ENCODE measurements at regions not wholly inside any gene's neighbourhood (a gene's known extent, or its start where the extent isn't known, plus 50 kb on each side); places are given as distances from the start of the nearest gene placed in this dataset.

- Histone ChIP-seq H3K4me2 (no peak overlapping the region), H3K27me3 (ENCODE audit: insufficient read depth, low read depth) (no peaks in the 10 kb centered on the region), H3K27ac (no peak overlapping the region), H4K20me1 (ENCODE audit: insufficient read depth) (no peaks in the 10 kb centered on the region), H2AFZ (no peak overlapping the region), H3F3A (ENCODE audit: insufficient read depth, low read depth) (no peaks in the 10 kb centered on the region), H3K4me3 (no peak overlapping the region), H3K9me2 (ENCODE audit: insufficient read depth) (no peaks in the 10 kb centered on the region), H3K9me3 (ENCODE audit: insufficient read depth, low read depth) (no peaks in the 10 kb centered on the region; the same call in 1 of the 2 replicates), H3K36me3 (ENCODE audit: low read depth) (peaks cover 20% of the 10 kb centered on the region), H3K4me1 (replicated peaks; ENCODE audit: insufficient read depth) (no peaks in the 10 kb centered on the region), H3K79me2 (ENCODE audit: low read depth) (peaks cover 53% of the 10 kb centered on the region)
- no peak for DNase-seq
- ChIA-PET CTCF (no interaction called here), POLR2A (ENCODE audit: unreplicated experiment) (no interaction called here)
- intact Hi-C loops (cut with micrococcal nuclease; ENCODE audit: unreplicated experiment), result no loop called here
- no TSS peak for BruUV-seq (replicated peaks)
- TF ChIP-seq, protein P1, sequence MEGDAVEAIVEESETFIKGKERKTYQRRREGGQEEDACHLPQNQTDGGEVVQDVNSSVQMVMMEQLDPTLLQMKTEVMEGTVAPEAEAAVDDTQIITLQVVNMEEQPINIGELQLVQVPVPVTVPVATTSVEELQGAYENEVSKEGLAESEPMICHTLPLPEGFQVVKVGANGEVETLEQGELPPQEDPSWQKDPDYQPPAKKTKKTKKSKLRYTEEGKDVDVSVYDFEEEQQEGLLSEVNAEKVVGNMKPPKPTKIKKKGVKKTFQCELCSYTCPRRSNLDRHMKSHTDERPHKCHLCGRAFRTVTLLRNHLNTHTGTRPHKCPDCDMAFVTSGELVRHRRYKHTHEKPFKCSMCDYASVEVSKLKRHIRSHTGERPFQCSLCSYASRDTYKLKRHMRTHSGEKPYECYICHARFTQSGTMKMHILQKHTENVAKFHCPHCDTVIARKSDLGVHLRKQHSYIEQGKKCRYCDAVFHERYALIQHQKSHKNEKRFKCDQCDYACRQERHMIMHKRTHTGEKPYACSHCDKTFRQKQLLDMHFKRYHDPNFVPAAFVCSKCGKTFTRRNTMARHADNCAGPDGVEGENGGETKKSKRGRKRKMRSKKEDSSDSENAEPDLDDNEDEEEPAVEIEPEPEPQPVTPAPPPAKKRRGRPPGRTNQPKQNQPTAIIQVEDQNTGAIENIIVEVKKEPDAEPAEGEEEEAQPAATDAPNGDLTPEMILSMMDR (conservative IDR thresholded peaks at IDR 0.05), result no peak
- TF ChIP-seq EZH2 (IDR thresholded peaks at IDR 0.05; ENCODE audit: low read depth), result no peak
Observed at GRCh38 chr4:157810137-157810774, 362.6 kb downstream of the GASK1B start.

DNA sequence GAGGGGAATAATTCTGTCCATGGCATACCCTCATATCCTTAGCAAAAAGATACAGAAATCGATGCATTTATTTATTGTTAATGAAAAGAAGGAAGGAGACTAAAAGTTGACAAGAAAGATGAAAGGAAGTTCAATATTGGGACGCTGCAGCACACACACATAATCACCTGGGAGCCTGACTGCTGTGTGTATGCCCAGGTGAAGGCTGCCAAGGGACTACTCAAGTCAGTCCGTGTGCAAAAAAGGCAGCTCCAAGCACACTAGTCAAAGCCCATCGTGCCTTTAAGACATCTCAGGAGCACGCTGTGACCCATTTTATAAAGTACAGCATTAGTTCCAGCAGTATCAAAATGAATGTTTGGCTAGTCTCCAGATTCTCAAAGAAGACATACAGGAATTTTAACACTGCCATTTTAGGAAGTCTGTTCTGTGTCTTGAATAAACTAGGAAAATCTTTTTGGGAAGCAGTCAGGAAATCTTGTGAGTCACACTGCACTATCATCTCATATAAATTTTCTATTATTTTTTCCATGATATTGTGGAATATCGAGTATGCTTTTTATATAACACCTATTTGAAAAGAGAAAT, 363.9 kb downstream of the GASK1B start:
- Histone ChIP-seq H3K9me2 (ENCODE audit: insufficient read depth) (no peaks in the 10 kb centered on the region), H3K36me3 (ENCODE audit: low read depth) (peaks cover 22% of the 10 kb centered on the region), H3K4me2 (no peak overlapping the region), H3F3A (ENCODE audit: insufficient read depth, low read depth) (no peaks in the 10 kb centered on the region), H3K4me3 (no peak overlapping the region), H3K4me1 (replicated peaks; ENCODE audit: insufficient read depth) (no peaks in the 10 kb centered on the region), H3K27ac (no peak overlapping the region), H2AFZ (no peak overlapping the region), H4K20me1 (ENCODE audit: insufficient read depth) (no peaks in the 10 kb centered on the region), H3K27me3 (ENCODE audit: insufficient read depth, low read depth) (no peaks in the 10 kb centered on the region), H3K9me3 (ENCODE audit: insufficient read depth, low read depth) (no peaks in the 10 kb centered on the region; the same call in 1 of the 2 replicates), H3K79me2 (ENCODE audit: low read depth) (peaks cover 43% of the 10 kb centered on the region)
- no peak for TF ChIP-seq EZH2 (IDR thresholded peaks at IDR 0.05; ENCODE audit: low read depth)
- TF ChIP-seq, protein P1 (conservative IDR thresholded peaks at IDR 0.05), result no peak
- intact Hi-C loops (cut with micrococcal nuclease; ENCODE audit: unreplicated experiment), result no loop called here
- BruUV-seq (replicated peaks), result no TSS peak
- DNase-seq, result no peak
- POLR2A ChIA-PET (ENCODE audit: unreplicated experiment), result no interaction called here
- CTCF ChIA-PET, result no interaction called here

GRCh38 chr4:157806184-157806583, 366.6 kb downstream of the GASK1B start:
- Histone ChIP-seq H3K4me2 (no peak overlapping the region), H3K36me3 (ENCODE audit: low read depth) (peaks cover 25% of the 10 kb centered on the region), H3K9me3 (ENCODE audit: insufficient read depth, low read depth) (no peaks in the 10 kb centered on the region; the same call in 1 of the 2 replicates), H2AFZ (no peak overlapping the region), H4K20me1 (ENCODE audit: insufficient read depth) (no peaks in the 10 kb centered on the region), H3F3A (ENCODE audit: insufficient read depth, low read depth) (no peaks in the 10 kb centered on the region), H3K9me2 (ENCODE audit: insufficient read depth) (no peaks in the 10 kb centered on the region), H3K27ac (no peak overlapping the region), H3K79me2 (ENCODE audit: low read depth) (peaks cover 22% of the 10 kb centered on the region), H3K4me1 (replicated peaks; ENCODE audit: insufficient read depth) (no peaks in the 10 kb centered on the region), H3K4me3 (no peak overlapping the region), H3K27me3 (ENCODE audit: insufficient read depth, low read depth) (no peaks in the 10 kb centered on the region)
- BruUV-seq (replicated peaks), result no TSS peak
- no peak for DNase-seq
- CTCF ChIA-PET, result no interaction called here
- intact Hi-C loops (cut with micrococcal nuclease; ENCODE audit: unreplicated experiment), result no loop called here
- TF ChIP-seq EZH2 (IDR thresholded peaks at IDR 0.05; ENCODE audit: low read depth), result no peak
- POLR2A ChIA-PET (ENCODE audit: unreplicated experiment), result no interaction called here

All from PC-9 (cell line).